IMR-90 (cell line): ENCODE measurements at regions not wholly inside any gene's neighbourhood (a gene's known extent, or its start where the extent isn't known, plus 50 kb on each side); places are given as distances from the start of the nearest gene placed in this dataset.

ENCODE experiments used
- ATAC-seq: fragments of 200-7000 bp; cut with Tn5 transposase; 2 replicates; pipeline ENCODE4 v1.9.1; 2020; ENCODE audit warnings: low read depth, mild to moderate bottlenecking, moderate library complexity
- BruUV-seq: library from RNA; stranded (reverse); fragments of 400-500 nt; replicated peaks from 2 replicates; lab custom pipeline; 2021; lab: Mats Ljungman, UMichigan
- CTCF ChIA-PET: fragments of 300-600 bp; formaldehyde crosslinking; extraction: SDS; loops from one replicate; lab custom pipeline; 2021; ENCODE audit warnings: antibody characterized with exemption; lab: Yijun Ruan, JAX
- POLR2A ChIA-PET: fragments of 300-600 bp; sonication (Branson Sonifier 250); formaldehyde crosslinking; loops from one replicate; lab custom pipeline; 2022; ENCODE audit warnings: antibody characterized with exemption; ENCODE audit not compliant: unreplicated experiment; lab: Charles Lee
- DNase-seq: peaks from one replicate; pipeline ENCODE4 v3.0.0; 2013
- H2AFZ ChIP-seq: replicated peaks from 2 replicates; pipeline ENCODE3; 2013; ENCODE audit warnings: low read length, mild to moderate bottlenecking; ENCODE audit not compliant: poor library complexity
- H2AK5ac ChIP-seq: 2 replicates; pipeline ENCODE4 v1.6.1; 2013; ENCODE audit warnings: low read depth, low read length, inconsistent platforms
- H2AK9ac ChIP-seq: replicated peaks from 2 replicates; pipeline ENCODE3; 2013; ENCODE audit warnings: mild to moderate bottlenecking, low read depth, low read length, moderate library complexity; ENCODE audit not compliant: poor library complexity
- H2BK120ac ChIP-seq: 2 replicates; pipeline ENCODE4 v1.6.1; 2013; ENCODE audit warnings: low read depth, low read length, inconsistent platforms
- H2BK15ac ChIP-seq: 3 replicates; pipeline ENCODE4 v1.6.1; 2013; ENCODE audit warnings: low read depth, low read length, inconsistent platforms
- H2BK20ac ChIP-seq: 2 replicates; pipeline ENCODE4 v1.6.1; 2013; ENCODE audit warnings: low read depth, mild to moderate bottlenecking, inconsistent platforms, low read length, moderate library complexity
- H2BK5ac ChIP-seq: 2 replicates; pipeline ENCODE4 v1.6.1; 2013; ENCODE audit warnings: mild to moderate bottlenecking, low read depth, low read length, inconsistent platforms; ENCODE audit not compliant: poor library complexity, severe bottlenecking
- H3K14ac ChIP-seq: replicated peaks from 2 replicates; pipeline ENCODE4 v1.6.1; 2013; ENCODE audit warnings: low read depth, low read length, inconsistent platforms
- H3K18ac ChIP-seq: 2 replicates; pipeline ENCODE4 v1.6.1; 2013; ENCODE audit warnings: low read depth, low read length, control low read depth
- H3K23ac ChIP-seq: 2 replicates; pipeline ENCODE4 v1.6.1; 2013; ENCODE audit warnings: low read depth, low read length, inconsistent platforms
- H3K27ac ChIP-seq: 2 replicates; pipeline ENCODE4 v1.5.1; 2013; ENCODE audit warnings: mild to moderate bottlenecking, control low read depth, low read length; ENCODE audit not compliant: insufficient read depth
- H3K27me3 ChIP-seq: 2 replicates; pipeline ENCODE4 v1.6.1; 2013; ENCODE audit warnings: low read length; ENCODE audit not compliant: control insufficient read depth, insufficient read depth
- H3K36me3 ChIP-seq: 2 replicates; pipeline ENCODE4 v1.6.1; 2013; ENCODE audit warnings: low read length, mixed read lengths; ENCODE audit not compliant: control insufficient read depth, insufficient read depth
- H3K4ac ChIP-seq: 2 replicates; pipeline ENCODE4 v1.6.1; 2013; ENCODE audit warnings: low read depth, low read length, inconsistent platforms
- H3K4me1 ChIP-seq: 2 replicates; pipeline ENCODE4 v1.6.1; 2013; ENCODE audit warnings: low read length, mixed read lengths; ENCODE audit not compliant: control insufficient read depth, insufficient read depth
- H3K4me2 ChIP-seq: 2 replicates; pipeline ENCODE4 v1.6.1; 2013; ENCODE audit warnings: low read depth, mild to moderate bottlenecking, control low read depth, low read length, moderate library complexity
- H3K4me3 ChIP-seq: 2 replicates; pipeline ENCODE4 v1.5.1; 2013; ENCODE audit warnings: low read depth, mild to moderate bottlenecking, control low read depth, low read length, moderate library complexity; ENCODE audit not compliant: insufficient read depth
- H3K56ac ChIP-seq: 2 replicates; pipeline ENCODE4 v1.6.1; 2013; ENCODE audit warnings: low read length, inconsistent platforms; ENCODE audit not compliant: insufficient read depth; ENCODE audit errors: extremely low read depth
- H3K79me1 ChIP-seq, 2 experiments: 2 replicates each; pipeline ENCODE4 v1.6.1; 2013; ENCODE audit warnings: low read length in 2 of 2, inconsistent platforms in 1 of 2, low read depth in 1 of 2
- H3K9ac ChIP-seq: 2 replicates; pipeline ENCODE4 v1.6.1; 2013; ENCODE audit warnings: low read depth, low read length, control low read depth
- H3K9me1 ChIP-seq: 2 replicates; pipeline ENCODE4 v1.6.1; 2013; ENCODE audit warnings: low read length, inconsistent platforms; ENCODE audit not compliant: insufficient read depth
- H3K9me3 ChIP-seq: 2 replicates; pipeline ENCODE4 v1.6.1; 2013; ENCODE audit warnings: low read length; ENCODE audit not compliant: control insufficient read depth, insufficient read depth
- H4K20me1 ChIP-seq: 2 replicates; pipeline ENCODE4 v1.6.1; 2013; ENCODE audit warnings: low read length, inconsistent platforms; ENCODE audit not compliant: insufficient read depth
- H4K5ac ChIP-seq: 2 replicates; pipeline ENCODE4 v1.6.1; 2013; ENCODE audit warnings: mild to moderate bottlenecking, low read depth, low read length, control low read depth
- H4K8ac ChIP-seq, 2 experiments: 2 replicates each; pipeline ENCODE4 v1.6.1; 2013; ENCODE audit warnings: low read depth in 2 of 2, low read length in 2 of 2, control low read depth in 1 of 2, inconsistent platforms in 1 of 2
- H4K91ac ChIP-seq: 2 replicates; pipeline ENCODE4 v1.6.1; 2013; ENCODE audit warnings: low read depth, low read length, inconsistent platforms; ENCODE audit not compliant: insufficient read depth
- CEBPB ChIP-seq: IDR thresholded peaks from 2 replicates; pipeline ENCODE4 v1.6.1; 2012; ENCODE audit warnings: low read depth, low read length, improper control_type of control experiment
- MAZ ChIP-seq: IDR thresholded peaks from 2 replicates; pipeline ENCODE4 v1.6.1; 2012; ENCODE audit warnings: low read depth, mild to moderate bottlenecking, low read length, improper control_type of control experiment, moderate library complexity, borderline replicate concordance
- WGBS, 2 experiments: methylation state at CpG; one replicate each; pipeline versions ENCODE4 v1.1.5 to v1.1.7; 2013; ENCODE audit warnings: missing lambda C conversion rate in 2 of 2; ENCODE audit not compliant: insufficient read length in 1 of 2; ENCODE audit errors: extremely low coverage in 2 of 2; 5-methylcytosine and 5-hydroxymethylcytosine counted together
- dilution Hi-C: fragments of 300-500 bp; cut with HindIII; formaldehyde crosslinking; loops from one replicate; pipeline ENCODE4 v1.14.3; 2018; ENCODE audit warnings: low sequenced_read_pairs; ENCODE audit not compliant: unreplicated experiment
- in situ Hi-C: fragments of 300-500 bp; cut with MboI; formaldehyde crosslinking; loops from 3 replicates; pipeline ENCODE4 v1.14.3; 2019; ENCODE audit warnings: low sequenced_read_pairs, inconsistent platforms, mixed read lengths
- intact Hi-C: fragments of 100-400 bp; cut with micrococcal nuclease; formaldehyde crosslinking; loops from 2 replicates; pipeline ENCODE4 v1.10.0; 2022

- no peak for ATAC-seq
- Histone ChIP-seq H3K4me1 (no peaks in the 10 kb centered on the region), H3K79me1 (no peaks in the 10 kb centered on the region), H4K91ac (no peak overlapping the region), H4K8ac (no peak overlapping the region), H3K14ac (no peak overlapping the region), H4K5ac (no peak overlapping the region), H3K9ac (no peak overlapping the region), H3K9me1 (no peaks in the 10 kb centered on the region), H3K4ac (no peak overlapping the region), H2AK5ac (no peak overlapping the region), H3K56ac (no peak overlapping the region), H4K20me1 (no peaks in the 10 kb centered on the region), H2BK120ac (no peak overlapping the region), H2AFZ (no peak overlapping the region), H3K4me3 (no peak overlapping the region), H3K9me3 (peaks cover 4% of the 10 kb centered on the region; the same call in 1 of the 2 replicates), H3K18ac (no peak overlapping the region), H3K36me3 (no peaks in the 10 kb centered on the region), H2AK9ac (no peak overlapping the region), H3K23ac (no peak overlapping the region), H3K27ac (no peak overlapping the region), H2BK15ac (no peak overlapping the region), H3K4me2 (no peak overlapping the region), H2BK20ac (no peak overlapping the region), H2BK5ac (no peak overlapping the region), H3K27me3 (no peaks in the 10 kb centered on the region)
- WGBS, 2 experiments = no CpG with 5 or more reads among the region's 6 CpGs
- ChIA-PET CTCF (no interaction called here), POLR2A (no interaction called here)
- no TSS peak for BruUV-seq
- in situ Hi-C loops = no loop called here
- intact Hi-C loops = no loop called here
- DNase-seq = no peak
- TF ChIP-seq CEBPB (peak; percentile 58), MAZ (no peak)
- dilution Hi-C loops = no loop called here
These were observed 534.2 kb upstream of the PLXNA2 start for GRCh38 chr1:208778417-208778816.
